IMR-90 (cell line): ENCODE measurements at regions not wholly inside any gene's neighbourhood (a gene's known extent, or its start where the extent isn't known, plus 50 kb on each side); places are given as distances from the start of the nearest gene placed in this dataset.
A peak's percentile ranks its signal among the peaks of the same experiment; 100 is the strongest.

ENCODE experiments used
- ATAC-seq: fragments of 200-7000 bp; cut with Tn5 transposase; 2 replicates; pipeline ENCODE4 v1.9.1; 2020; ENCODE audit warnings: low read depth, mild to moderate bottlenecking, moderate library complexity
- BruUV-seq: library from RNA; stranded (reverse); fragments of 400-500 nt; replicated peaks from 2 replicates; lab custom pipeline; 2021; lab: Mats Ljungman, UMichigan
- CTCF ChIA-PET: fragments of 300-600 bp; formaldehyde crosslinking; extraction: SDS; loops from one replicate; lab custom pipeline; 2021; ENCODE audit warnings: antibody characterized with exemption; lab: Yijun Ruan, JAX
- POLR2A ChIA-PET: fragments of 300-600 bp; sonication (Branson Sonifier 250); formaldehyde crosslinking; loops from one replicate; lab custom pipeline; 2022; ENCODE audit warnings: antibody characterized with exemption; ENCODE audit not compliant: unreplicated experiment; lab: Charles Lee
- DNase-seq: peaks from one replicate; pipeline ENCODE4 v3.0.0; 2013
- H2AFZ ChIP-seq: replicated peaks from 2 replicates; pipeline ENCODE3; 2013; ENCODE audit warnings: low read length, mild to moderate bottlenecking; ENCODE audit not compliant: poor library complexity
- H2AK5ac ChIP-seq: 2 replicates; pipeline ENCODE4 v1.6.1; 2013; ENCODE audit warnings: low read depth, low read length, inconsistent platforms
- H2AK9ac ChIP-seq: replicated peaks from 2 replicates; pipeline ENCODE3; 2013; ENCODE audit warnings: mild to moderate bottlenecking, low read depth, low read length, moderate library complexity; ENCODE audit not compliant: poor library complexity
- H2BK120ac ChIP-seq: 2 replicates; pipeline ENCODE4 v1.6.1; 2013; ENCODE audit warnings: low read depth, low read length, inconsistent platforms
- H2BK15ac ChIP-seq: 3 replicates; pipeline ENCODE4 v1.6.1; 2013; ENCODE audit warnings: low read depth, low read length, inconsistent platforms
- H2BK20ac ChIP-seq: 2 replicates; pipeline ENCODE4 v1.6.1; 2013; ENCODE audit warnings: low read depth, mild to moderate bottlenecking, inconsistent platforms, low read length, moderate library complexity
- H2BK5ac ChIP-seq: 2 replicates; pipeline ENCODE4 v1.6.1; 2013; ENCODE audit warnings: mild to moderate bottlenecking, low read depth, low read length, inconsistent platforms; ENCODE audit not compliant: poor library complexity, severe bottlenecking
- H3K14ac ChIP-seq: replicated peaks from 2 replicates; pipeline ENCODE4 v1.6.1; 2013; ENCODE audit warnings: low read depth, low read length, inconsistent platforms
- H3K18ac ChIP-seq: 2 replicates; pipeline ENCODE4 v1.6.1; 2013; ENCODE audit warnings: low read depth, low read length, control low read depth
- H3K23ac ChIP-seq: 2 replicates; pipeline ENCODE4 v1.6.1; 2013; ENCODE audit warnings: low read depth, low read length, inconsistent platforms
- H3K27ac ChIP-seq: 2 replicates; pipeline ENCODE4 v1.5.1; 2013; ENCODE audit warnings: mild to moderate bottlenecking, control low read depth, low read length; ENCODE audit not compliant: insufficient read depth
- H3K27me3 ChIP-seq: 2 replicates; pipeline ENCODE4 v1.6.1; 2013; ENCODE audit warnings: low read length; ENCODE audit not compliant: control insufficient read depth, insufficient read depth
- H3K36me3 ChIP-seq: 2 replicates; pipeline ENCODE4 v1.6.1; 2013; ENCODE audit warnings: low read length, mixed read lengths; ENCODE audit not compliant: control insufficient read depth, insufficient read depth
- H3K4ac ChIP-seq: 2 replicates; pipeline ENCODE4 v1.6.1; 2013; ENCODE audit warnings: low read depth, low read length, inconsistent platforms
- H3K4me1 ChIP-seq: 2 replicates; pipeline ENCODE4 v1.6.1; 2013; ENCODE audit warnings: low read length, mixed read lengths; ENCODE audit not compliant: control insufficient read depth, insufficient read depth
- H3K4me2 ChIP-seq: 2 replicates; pipeline ENCODE4 v1.6.1; 2013; ENCODE audit warnings: low read depth, mild to moderate bottlenecking, control low read depth, low read length, moderate library complexity
- H3K4me3 ChIP-seq: 2 replicates; pipeline ENCODE4 v1.5.1; 2013; ENCODE audit warnings: low read depth, mild to moderate bottlenecking, control low read depth, low read length, moderate library complexity; ENCODE audit not compliant: insufficient read depth
- H3K56ac ChIP-seq: 2 replicates; pipeline ENCODE4 v1.6.1; 2013; ENCODE audit warnings: low read length, inconsistent platforms; ENCODE audit not compliant: insufficient read depth; ENCODE audit errors: extremely low read depth
- H3K79me1 ChIP-seq, 2 experiments: 2 replicates each; pipeline ENCODE4 v1.6.1; 2013; ENCODE audit warnings: low read length in 2 of 2, inconsistent platforms in 1 of 2, low read depth in 1 of 2
- H3K9ac ChIP-seq: 2 replicates; pipeline ENCODE4 v1.6.1; 2013; ENCODE audit warnings: low read depth, low read length, control low read depth
- H3K9me1 ChIP-seq: 2 replicates; pipeline ENCODE4 v1.6.1; 2013; ENCODE audit warnings: low read length, inconsistent platforms; ENCODE audit not compliant: insufficient read depth
- H3K9me3 ChIP-seq: 2 replicates; pipeline ENCODE4 v1.6.1; 2013; ENCODE audit warnings: low read length; ENCODE audit not compliant: control insufficient read depth, insufficient read depth
- H4K20me1 ChIP-seq: 2 replicates; pipeline ENCODE4 v1.6.1; 2013; ENCODE audit warnings: low read length, inconsistent platforms; ENCODE audit not compliant: insufficient read depth
- H4K5ac ChIP-seq: 2 replicates; pipeline ENCODE4 v1.6.1; 2013; ENCODE audit warnings: mild to moderate bottlenecking, low read depth, low read length, control low read depth
- H4K8ac ChIP-seq, 2 experiments: 2 replicates each; pipeline ENCODE4 v1.6.1; 2013; ENCODE audit warnings: low read depth in 2 of 2, low read length in 2 of 2, control low read depth in 1 of 2, inconsistent platforms in 1 of 2
- H4K91ac ChIP-seq: 2 replicates; pipeline ENCODE4 v1.6.1; 2013; ENCODE audit warnings: low read depth, low read length, inconsistent platforms; ENCODE audit not compliant: insufficient read depth
- CEBPB ChIP-seq: IDR thresholded peaks from 2 replicates; pipeline ENCODE4 v1.6.1; 2012; ENCODE audit warnings: low read depth, low read length, improper control_type of control experiment
- FOS ChIP-seq: fragments of 150-350 bp; IDR thresholded peaks from 2 replicates; pipeline ENCODE4 v1.6.1; 2016; ENCODE audit warnings: low read depth, low read length
- MXI1 ChIP-seq: IDR thresholded peaks from 2 replicates; pipeline ENCODE4 v1.6.1; 2012; ENCODE audit warnings: low read depth, mild to moderate bottlenecking, low read length, moderate library complexity, borderline replicate concordance
- NFE2L2 ChIP-seq: fragments of 150-350 bp; IDR thresholded peaks from 2 replicates; pipeline ENCODE4 v1.6.1; 2016; ENCODE audit warnings: low read depth, mild to moderate bottlenecking, low read length
- WGBS, 2 experiments: methylation state at CpG; one replicate each; pipeline versions ENCODE4 v1.1.5 to v1.1.7; 2013; ENCODE audit warnings: missing lambda C conversion rate in 2 of 2; ENCODE audit not compliant: insufficient read length in 1 of 2; ENCODE audit errors: extremely low coverage in 2 of 2; 5-methylcytosine and 5-hydroxymethylcytosine counted together
- dilution Hi-C: fragments of 300-500 bp; cut with HindIII; formaldehyde crosslinking; loops from one replicate; pipeline ENCODE4 v1.14.3; 2018; ENCODE audit warnings: low sequenced_read_pairs; ENCODE audit not compliant: unreplicated experiment
- in situ Hi-C: fragments of 300-500 bp; cut with MboI; formaldehyde crosslinking; loops from 3 replicates; pipeline ENCODE4 v1.14.3; 2019; ENCODE audit warnings: low sequenced_read_pairs, inconsistent platforms, mixed read lengths
- intact Hi-C: fragments of 100-400 bp; cut with micrococcal nuclease; formaldehyde crosslinking; loops from 2 replicates; pipeline ENCODE4 v1.10.0; 2022

- Histone ChIP-seq H3K23ac (no peak overlapping the region), H2BK120ac (no peak overlapping the region), H2BK5ac (no peak overlapping the region), H3K79me1 (no peaks in the 10 kb centered on the region), H2AFZ (no peak overlapping the region), H4K20me1 (no peaks in the 10 kb centered on the region), H3K9me1 (no peaks in the 10 kb centered on the region), H4K91ac (no peak overlapping the region), H3K4ac (no peak overlapping the region), H3K27ac (no peak overlapping the region), H3K36me3 (no peaks in the 10 kb centered on the region), H3K9ac (no peak overlapping the region), H3K4me2 (no peak overlapping the region), H2BK20ac (no peak overlapping the region), H4K8ac (no peak overlapping the region), H2AK5ac (no peak overlapping the region), H3K27me3 (no peaks in the 10 kb centered on the region), H4K5ac (no peak overlapping the region), H3K9me3 (no peaks in the 10 kb centered on the region), H3K14ac (no peak overlapping the region), H2BK15ac (no peak overlapping the region), H3K56ac (no peak overlapping the region), H2AK9ac (no peak overlapping the region), H3K4me3 (no peak overlapping the region), H3K18ac (no peak overlapping the region), H3K4me1 (peaks cover 6% of the 10 kb centered on the region)
- in situ Hi-C loops (no loop called here), intact Hi-C loops (no loop called here), dilution Hi-C loops (no loop called here)
- DNase-seq (no peak), ATAC-seq (no peak)
- no CpG with 5 or more reads among the region's 2 CpGs for WGBS, 2 experiments
- CTCF ChIA-PET: no interaction called here
- POLR2A ChIA-PET: no interaction called here
- BruUV-seq: no TSS peak
- TF ChIP-seq FOS (no peak), MXI1 (no peak), NFE2L2 (no peak), CEBPB (peak; percentile 48)
Observed at GRCh38 chr3:117958027-117958426, 1076.6 kb downstream of the IGSF11 start.
